Spleen (tissue), 7 donors: ENCODE measurements at regions not wholly inside any gene's neighbourhood (a gene's known extent, or its start where the extent isn't known, plus 50 kb on each side); places are given as distances from the start of the nearest gene placed in this dataset.
"Not testable (repeated sequence)": the region's sequence is repeated elsewhere in the genome, so short reads cannot be mapped to it uniquely, and the experiment has no call there.

Source experiments
- CTCF ChIP-seq, 11 experiments: fragments of 200-600 bp in 7 of 11; fragments of 450-650 bp in 4 of 11; sonication (generic) in 4 of 11; IDR thresholded peaks in 8 of 11; conservative IDR thresholded peaks in 3 of 11; 1 replicate in 7 of 11; 2 replicates in 4 of 11; pipeline versions ENCODE4 v1.4.0 to v1.8.0; 2016 to 2021; ENCODE audit warnings: antibody characterized with exemption in 11 of 11, inconsistent platforms in 4 of 11, mild to moderate bottlenecking in 1 of 11
- POLR2A ChIP-seq, 3 donors: fragments of 450-650 bp; IDR thresholded peaks; one replicate each; pipeline ENCODE4 v1.5.1; 2017; ENCODE audit warnings: antibody characterized with exemption in 3 of 3, mild to moderate bottlenecking in 1 of 3
- POLR2AphosphoS5 ChIP-seq, 3 donors: sonication (generic); formaldehyde crosslinking; IDR thresholded peaks; one replicate each; pipeline ENCODE4 v1.5.1; 2017; ENCODE audit warnings: antibody characterized with exemption in 3 of 3
- donor health status: DM: no; HTN: no; CAD: no; lungs with moderate emphysema.
- donor health status: DM: no; HTN: no; CAD: no.
- donor health status: DM: no; HTN: no; CAD: no.

DNA sequence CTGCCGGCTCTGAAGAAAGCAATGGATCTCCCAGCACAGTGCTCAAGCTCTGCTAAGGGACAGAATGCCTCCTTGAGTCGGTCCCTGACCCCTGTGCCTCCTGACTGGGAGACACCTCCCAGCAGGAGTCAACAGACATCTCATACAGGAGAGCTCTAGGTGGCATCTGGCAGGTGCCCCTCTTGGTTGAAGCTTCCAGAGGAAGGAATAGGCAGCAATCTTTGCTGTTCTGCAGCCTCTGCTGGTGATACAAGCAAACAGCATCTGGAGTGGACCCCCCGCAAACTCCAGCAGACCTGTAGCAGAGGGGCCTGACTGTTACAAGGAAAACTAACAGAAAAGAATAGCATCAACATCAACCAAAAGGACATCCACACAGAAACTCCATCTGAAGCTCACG is 123.9 kb upstream of the GCFC2 start:
- TF ChIP-seq CTCF (IDR thresholded peaks at IDR 0.05 in 8 of 11, conservative IDR thresholded peaks at IDR 0.05 in 3 of 11); POLR2A (IDR thresholded peaks at IDR 0.05); POLR2AphosphoS5 (IDR thresholded peaks at IDR 0.05): not testable (repeated sequence)
